Caco-2 (cell line): ENCODE measurements at regions not wholly inside any gene's neighbourhood (a gene's known extent, or its start where the extent isn't known, plus 50 kb on each side); places are given as distances from the start of the nearest gene placed in this dataset.

ENCODE experiments used
- BruUV-seq: library from RNA; stranded (reverse); fragments of 400-500 nt; replicated peaks from 2 replicates; lab custom pipeline; 2021; lab: Mats Ljungman, UMichigan
- CTCF ChIA-PET: fragments of 300-600 bp; sonication (Branson Sonifier 250); formaldehyde crosslinking; loops from one replicate; lab custom pipeline; 2022; ENCODE audit warnings: antibody characterized with exemption; lab: Charles Lee
- POLR2A ChIA-PET: fragments of 300-600 bp; sonication (Branson Sonifier 250); formaldehyde crosslinking; loops from one replicate; lab custom pipeline; 2022; ENCODE audit warnings: antibody characterized with exemption; lab: Charles Lee
- DNase-seq, 2 experiments: peaks; one replicate each; pipeline versions ENCODE4 v3.0.0 to v3.0.0-alpha.2; 2020 to 2022
- H3K27me3 ChIP-seq: replicated peaks from 2 replicates; pipeline ENCODE4 v1.6.0; 2011; ENCODE audit warnings: low read length; ENCODE audit not compliant: control insufficient read depth, insufficient read depth
- H3K36me3 ChIP-seq: 2 replicates; pipeline ENCODE4 v1.5.1; 2011; ENCODE audit warnings: low read length; ENCODE audit not compliant: control insufficient read depth, insufficient read depth
- H3K4me1 ChIP-seq: fragments of 250-450 bp; sonication (Bioruptor Pico); 2 replicates; pipeline ENCODE4 v1.5.1; 2020; ENCODE audit warnings: mild to moderate bottlenecking
- H3K4me3 ChIP-seq: 2 replicates; pipeline ENCODE4 v1.5.1; 2011; ENCODE audit warnings: low read depth, mild to moderate bottlenecking, control low read depth, low read length
- H3K9me3 ChIP-seq: fragments of 250-450 bp; sonication (Bioruptor Pico); 2 replicates; pipeline ENCODE4 v1.5.1; 2020; ENCODE audit warnings: mild to moderate bottlenecking, moderate library complexity
- H3K27ac Mint-ChIP-seq: one replicate; pipeline ENCODE4 v1.8.0; 2022; ENCODE audit warnings: mixed read lengths; ENCODE audit not compliant: unreplicated experiment
- H3K27me3 Mint-ChIP-seq: one replicate; pipeline ENCODE4 v1.8.0; 2022; ENCODE audit warnings: mixed read lengths; ENCODE audit not compliant: insufficient read depth, unreplicated experiment
- H3K36me3 Mint-ChIP-seq: one replicate; pipeline ENCODE4 v1.8.0; 2022; ENCODE audit warnings: mild to moderate bottlenecking, mixed read lengths; ENCODE audit not compliant: insufficient read depth, unreplicated experiment
- H3K4me1 Mint-ChIP-seq: one replicate; pipeline ENCODE4 v1.8.0; 2022; ENCODE audit warnings: low read depth, mixed read lengths; ENCODE audit not compliant: unreplicated experiment
- H3K4me3 Mint-ChIP-seq: one replicate; pipeline ENCODE4 v1.8.0; 2022; ENCODE audit warnings: mild to moderate bottlenecking, moderate library complexity, mixed read lengths; ENCODE audit not compliant: unreplicated experiment
- H3K9me3 Mint-ChIP-seq: one replicate; pipeline ENCODE4 v1.8.0; 2022; ENCODE audit warnings: mixed read lengths; ENCODE audit not compliant: unreplicated experiment
- intact Hi-C: fragments of 100-400 bp; cut with micrococcal nuclease; formaldehyde crosslinking; loops from one replicate; pipeline ENCODE4 v1.10.0; 2022; ENCODE audit not compliant: unreplicated experiment
- TF ChIP-seq, protein P1 (sequence below), 2 experiments: fragments of 200-600 bp in 1 of 2; IDR thresholded peaks; 1 replicate in 1 of 2; 2 replicates in 1 of 2; pipeline versions ENCODE4 v1.5.1 to v1.8.0; 2011 to 2022; ENCODE audit warnings: antibody characterized with exemption in 1 of 2, control low read depth in 1 of 2, inconsistent platforms in 1 of 2, low read depth in 1 of 2, low read length in 1 of 2, mild to moderate bottlenecking in 1 of 2, moderate library complexity in 1 of 2; ENCODE audit not compliant: insufficient read depth in 1 of 2, severe bottlenecking in 1 of 2, unreplicated experiment in 1 of 2

DNA sequence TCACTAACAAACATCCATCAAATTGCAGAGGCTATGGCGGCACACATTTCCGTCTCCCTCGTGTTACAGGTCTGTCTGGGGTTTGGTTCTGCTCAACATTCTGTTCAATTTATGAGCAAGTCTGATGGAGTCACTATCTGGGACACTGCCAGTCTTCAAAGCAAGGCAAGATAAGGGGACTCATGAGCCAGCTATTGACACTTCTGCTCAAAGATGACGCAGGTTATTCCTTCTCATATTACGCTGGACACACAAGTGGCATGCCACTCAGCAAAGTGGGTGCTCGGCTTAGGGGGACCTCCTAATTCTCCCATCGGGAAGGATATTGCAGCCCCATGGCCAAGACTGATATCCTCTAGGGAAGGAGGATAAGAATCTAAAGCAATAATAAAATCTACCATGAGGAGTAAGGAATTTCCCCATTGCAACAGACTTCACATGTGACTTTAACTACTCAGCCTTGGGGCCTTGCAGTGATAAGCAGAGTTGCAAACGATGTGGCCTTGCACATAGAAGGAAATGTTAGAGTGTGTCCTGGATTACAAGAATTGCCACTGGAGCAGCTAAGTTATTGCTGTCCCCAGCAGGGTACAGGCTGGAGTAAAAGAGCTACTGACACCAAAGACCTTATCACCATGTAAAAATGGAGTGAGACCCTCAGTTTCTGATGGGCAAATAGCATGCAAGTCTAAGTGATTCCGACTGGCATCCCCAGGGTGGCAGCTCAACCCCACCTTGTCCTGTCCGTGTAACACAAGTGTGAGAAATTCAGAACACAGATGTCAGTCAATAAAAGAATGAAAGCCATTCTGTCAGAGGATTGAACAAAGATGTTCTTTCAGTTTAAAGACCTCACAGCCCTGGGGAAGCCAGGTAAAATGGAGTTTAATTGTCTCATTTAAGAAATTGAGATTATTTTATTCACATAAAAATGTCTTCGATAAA is 306.1 kb downstream of the IRS2 start:
- no peaks in the 10 kb centered on the region for H3K4me1 Mint-ChIP-seq
- no TSS peak for BruUV-seq
- intact Hi-C loops, result loop anchor here (1.0 kb wide), 1 partner anchor 30 kb away; no protein-coding TSS in a partner anchor
- ChIA-PET POLR2A (no interaction called here), CTCF (no interaction called here)
- H3K4me3 Mint-ChIP-seq, result no peak overlapping the region
- peak in 1 of 2 experiments; percentile 42 for DNase-seq
- Histone ChIP-seq H3K27me3 (no peaks in the 10 kb centered on the region; the same call in 1 of the 2 replicates), H3K4me1 (peaks cover 13% of the 10 kb centered on the region), H3K9me3 (no peaks in the 10 kb centered on the region), H3K36me3 (no peaks in the 10 kb centered on the region), H3K4me3 (no peak overlapping the region)
- TF ChIP-seq, protein P1, sequence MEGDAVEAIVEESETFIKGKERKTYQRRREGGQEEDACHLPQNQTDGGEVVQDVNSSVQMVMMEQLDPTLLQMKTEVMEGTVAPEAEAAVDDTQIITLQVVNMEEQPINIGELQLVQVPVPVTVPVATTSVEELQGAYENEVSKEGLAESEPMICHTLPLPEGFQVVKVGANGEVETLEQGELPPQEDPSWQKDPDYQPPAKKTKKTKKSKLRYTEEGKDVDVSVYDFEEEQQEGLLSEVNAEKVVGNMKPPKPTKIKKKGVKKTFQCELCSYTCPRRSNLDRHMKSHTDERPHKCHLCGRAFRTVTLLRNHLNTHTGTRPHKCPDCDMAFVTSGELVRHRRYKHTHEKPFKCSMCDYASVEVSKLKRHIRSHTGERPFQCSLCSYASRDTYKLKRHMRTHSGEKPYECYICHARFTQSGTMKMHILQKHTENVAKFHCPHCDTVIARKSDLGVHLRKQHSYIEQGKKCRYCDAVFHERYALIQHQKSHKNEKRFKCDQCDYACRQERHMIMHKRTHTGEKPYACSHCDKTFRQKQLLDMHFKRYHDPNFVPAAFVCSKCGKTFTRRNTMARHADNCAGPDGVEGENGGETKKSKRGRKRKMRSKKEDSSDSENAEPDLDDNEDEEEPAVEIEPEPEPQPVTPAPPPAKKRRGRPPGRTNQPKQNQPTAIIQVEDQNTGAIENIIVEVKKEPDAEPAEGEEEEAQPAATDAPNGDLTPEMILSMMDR (IDR thresholded peaks at IDR 0.05; ENCODE audit: insufficient read depth in 1 of 2, low read depth in 1 of 2, low read length in 1 of 2, severe bottlenecking in 1 of 2, unreplicated experiment in 1 of 2), result no peak
- no peak overlapping the region for H3K27ac Mint-ChIP-seq
- no peaks in the 10 kb centered on the region for H3K36me3 Mint-ChIP-seq
- H3K9me3 Mint-ChIP-seq, result no peaks in the 10 kb centered on the region
- no peaks in the 10 kb centered on the region for H3K27me3 Mint-ChIP-seq

DNA sequence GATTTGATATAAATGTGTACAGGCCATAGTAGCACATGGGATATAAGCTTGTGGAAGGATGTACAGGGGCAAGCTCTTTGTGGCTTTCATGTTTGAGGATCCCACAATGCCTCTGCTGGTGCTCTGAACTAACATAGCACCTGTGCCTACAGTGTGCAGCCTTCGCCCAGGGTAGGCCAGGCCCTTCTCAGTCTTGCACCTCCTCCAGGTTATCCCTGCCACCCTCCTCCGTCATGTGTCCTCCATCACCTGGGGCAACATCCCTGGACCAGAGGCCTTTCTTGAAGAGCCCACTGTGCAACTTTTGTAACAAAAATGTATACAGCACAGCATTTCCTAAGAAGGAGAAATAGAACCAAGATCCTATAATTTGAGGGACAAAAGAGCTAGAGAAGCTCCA is 306.8 kb downstream of the IRS2 start:
- Histone ChIP-seq H3K27me3 (no peaks in the 10 kb centered on the region; the same call in 1 of the 2 replicates), H3K36me3 (no peaks in the 10 kb centered on the region), H3K4me1 (peaks cover 13% of the 10 kb centered on the region), H3K9me3 (no peaks in the 10 kb centered on the region), H3K4me3 (no peak overlapping the region)
- TF ChIP-seq, protein P1 (IDR thresholded peaks at IDR 0.05; ENCODE audit: insufficient read depth in 1 of 2, low read depth in 1 of 2, low read length in 1 of 2, severe bottlenecking in 1 of 2, unreplicated experiment in 1 of 2), result no peak
- no peaks in the 10 kb centered on the region for H3K4me1 Mint-ChIP-seq
- BruUV-seq, result no TSS peak
- no peak overlapping the region for H3K4me3 Mint-ChIP-seq
- H3K27ac Mint-ChIP-seq, result no peak overlapping the region
- POLR2A ChIA-PET, result no interaction called here
- H3K36me3 Mint-ChIP-seq, result no peaks in the 10 kb centered on the region
- no peaks in the 10 kb centered on the region for H3K27me3 Mint-ChIP-seq
- intact Hi-C loops, result no loop called here
- no peaks in the 10 kb centered on the region for H3K9me3 Mint-ChIP-seq
- DNase-seq, result no peak
- CTCF ChIA-PET, result no interaction called here

DNA sequence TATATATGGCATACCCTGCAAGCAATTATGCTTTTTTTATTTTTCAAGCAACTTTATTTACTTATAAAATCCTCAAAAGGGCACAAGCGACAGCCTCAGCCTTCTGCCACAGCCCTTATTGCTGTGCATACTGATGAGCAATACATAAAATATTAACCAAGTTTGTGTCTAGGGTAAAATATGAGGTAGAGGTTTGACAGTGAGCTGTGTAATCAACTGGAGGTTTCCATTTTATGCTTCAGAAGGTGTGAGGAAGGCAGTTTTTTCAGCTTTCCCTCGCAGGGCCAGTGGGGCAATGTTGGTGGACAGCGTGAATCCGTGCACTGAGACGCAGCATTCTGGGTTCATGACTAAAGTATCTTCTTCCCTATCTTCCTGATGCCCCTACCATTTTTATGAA is 310.4 kb downstream of the IRS2 start:
- Mint-ChIP-seq H3K27me3 (peaks cover 4% of the 10 kb centered on the region), H3K27ac (no peak overlapping the region), H3K4me3 (no peak overlapping the region), H3K4me1 (no peaks in the 10 kb centered on the region), H3K36me3 (no peaks in the 10 kb centered on the region), H3K9me3 (no peaks in the 10 kb centered on the region)
- Histone ChIP-seq H3K4me3 (no peak overlapping the region), H3K9me3 (no peaks in the 10 kb centered on the region), H3K36me3 (no peaks in the 10 kb centered on the region), H3K27me3 (no peaks in the 10 kb centered on the region; the same call in 1 of the 2 replicates), H3K4me1 (peaks cover 13% of the 10 kb centered on the region)
- intact Hi-C loops, result no loop called here
- CTCF ChIA-PET, result no interaction called here
- no peak for DNase-seq
- no TSS peak for BruUV-seq
- TF ChIP-seq, protein P1 (IDR thresholded peaks at IDR 0.05; ENCODE audit: insufficient read depth in 1 of 2, low read depth in 1 of 2, low read length in 1 of 2, severe bottlenecking in 1 of 2, unreplicated experiment in 1 of 2), result no peak
- POLR2A ChIA-PET, result no interaction called here
